Mesothelial cell of epicardium (in vitro differentiated cells): ENCODE measurements at regions not wholly inside any gene's neighbourhood (a gene's known extent, or its start where the extent isn't known, plus 50 kb on each side); places are given as distances from the start of the nearest gene placed in this dataset.

ENCODE experiments used
- DNase-seq, 2 experiments: peaks; one replicate each; pipeline ENCODE4 v3.0.0; 2021; ENCODE audit warnings: low spot score in 2 of 2; ENCODE audit not compliant: unreplicated experiment in 2 of 2
- H3K27ac Mint-ChIP-seq: 2 replicates; pipeline ENCODE4 v1.8.0; 2021; ENCODE audit warnings: mixed read lengths
- H3K27me3 Mint-ChIP-seq: 2 replicates; pipeline ENCODE4 v1.8.0; 2021; ENCODE audit warnings: low read depth, mixed read lengths
- H3K36me3 Mint-ChIP-seq: 2 replicates; pipeline ENCODE4 v1.8.0; 2021; ENCODE audit warnings: mixed read lengths
- H3K4me1 Mint-ChIP-seq: 2 replicates; pipeline ENCODE4 v1.8.0; 2021; ENCODE audit warnings: mixed read lengths
- H3K4me3 Mint-ChIP-seq: 2 replicates; pipeline ENCODE4 v1.8.0; 2021; ENCODE audit warnings: mild to moderate bottlenecking, moderate library complexity, mixed read lengths
- H3K9me3 Mint-ChIP-seq: 2 replicates; pipeline ENCODE4 v1.8.0; 2021; ENCODE audit warnings: mixed read lengths
- TF ChIP-seq, protein P1 (sequence below): fragments of 200-600 bp; sonication (generic); IDR thresholded peaks from one replicate; pipeline ENCODE4 v1.5.0; 2021; ENCODE audit warnings: antibody characterized with exemption; ENCODE audit not compliant: unreplicated experiment

GRCh38 chr18:44054514-44054913 lies 626.2 kb upstream of the SETBP1 start:
- Mint-ChIP-seq H3K9me3 (peaks cover 11% of the 10 kb centered on the region), H3K27ac (no peak overlapping the region), H3K27me3 (peaks cover 3% of the 10 kb centered on the region), H3K4me3 (no peak overlapping the region), H3K36me3 (no peaks in the 10 kb centered on the region), H3K4me1 (no peaks in the 10 kb centered on the region)
- TF ChIP-seq, protein P1, sequence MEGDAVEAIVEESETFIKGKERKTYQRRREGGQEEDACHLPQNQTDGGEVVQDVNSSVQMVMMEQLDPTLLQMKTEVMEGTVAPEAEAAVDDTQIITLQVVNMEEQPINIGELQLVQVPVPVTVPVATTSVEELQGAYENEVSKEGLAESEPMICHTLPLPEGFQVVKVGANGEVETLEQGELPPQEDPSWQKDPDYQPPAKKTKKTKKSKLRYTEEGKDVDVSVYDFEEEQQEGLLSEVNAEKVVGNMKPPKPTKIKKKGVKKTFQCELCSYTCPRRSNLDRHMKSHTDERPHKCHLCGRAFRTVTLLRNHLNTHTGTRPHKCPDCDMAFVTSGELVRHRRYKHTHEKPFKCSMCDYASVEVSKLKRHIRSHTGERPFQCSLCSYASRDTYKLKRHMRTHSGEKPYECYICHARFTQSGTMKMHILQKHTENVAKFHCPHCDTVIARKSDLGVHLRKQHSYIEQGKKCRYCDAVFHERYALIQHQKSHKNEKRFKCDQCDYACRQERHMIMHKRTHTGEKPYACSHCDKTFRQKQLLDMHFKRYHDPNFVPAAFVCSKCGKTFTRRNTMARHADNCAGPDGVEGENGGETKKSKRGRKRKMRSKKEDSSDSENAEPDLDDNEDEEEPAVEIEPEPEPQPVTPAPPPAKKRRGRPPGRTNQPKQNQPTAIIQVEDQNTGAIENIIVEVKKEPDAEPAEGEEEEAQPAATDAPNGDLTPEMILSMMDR: no peak
- DNase-seq: no peak

- H3K9me3 Mint-ChIP-seq: peaks cover 11% of the 10 kb centered on the region
- TF ChIP-seq, protein P1: no peak
- no peak overlapping the region for H3K27ac Mint-ChIP-seq
- no peak for DNase-seq
- H3K27me3 Mint-ChIP-seq: no peaks in the 10 kb centered on the region
- no peaks in the 10 kb centered on the region for H3K36me3 Mint-ChIP-seq
- H3K4me3 Mint-ChIP-seq: no peak overlapping the region
- H3K4me1 Mint-ChIP-seq: no peaks in the 10 kb centered on the region
Measured at GRCh38 chr18:44060197-44060596, 620.5 kb upstream of the SETBP1 start.

- Mint-ChIP-seq H3K4me3 (no peak overlapping the region), H3K36me3 (no peaks in the 10 kb centered on the region), H3K4me1 (peaks cover under 1% of the 10 kb centered on the region), H3K9me3 (peaks cover 11% of the 10 kb centered on the region), H3K27ac (no peak overlapping the region), H3K27me3 (no peaks in the 10 kb centered on the region)
- TF ChIP-seq, protein P1: no peak
- DNase-seq: no peak
Measured at GRCh38 chr18:44061438-44061837, 619.2 kb upstream of the SETBP1 start.

- Mint-ChIP-seq H3K4me1 (peaks cover 7% of the 10 kb centered on the region), H3K27ac (no peak overlapping the region), H3K4me3 (no peak overlapping the region), H3K9me3 (peaks cover 6% of the 10 kb centered on the region), H3K36me3 (no peaks in the 10 kb centered on the region), H3K27me3 (no peaks in the 10 kb centered on the region)
- no peak for DNase-seq
- TF ChIP-seq, protein P1: no peak
Measured at GRCh38 chr18:44062345-44062744, 618.3 kb upstream of the SETBP1 start.

DNA sequence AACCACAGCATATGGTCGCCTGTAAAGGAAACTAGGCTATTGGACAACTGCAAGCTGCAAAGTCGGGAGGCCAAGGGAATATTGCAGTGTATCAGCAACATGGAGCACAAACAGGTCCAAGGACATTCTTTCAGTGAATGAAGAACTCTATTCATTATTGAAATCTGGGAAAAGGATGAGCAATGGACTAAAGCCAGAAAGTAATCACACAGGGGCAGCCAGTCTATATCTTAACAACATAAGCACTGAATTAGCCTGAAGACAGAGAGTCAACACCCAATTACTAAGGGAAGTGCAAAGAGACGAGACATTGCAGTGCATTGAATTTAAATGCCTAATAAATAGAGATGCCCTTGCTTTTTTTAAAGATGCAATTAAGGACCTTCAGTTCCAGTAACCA lies 615.5 kb upstream of the SETBP1 start:
- H3K36me3 Mint-ChIP-seq: no peaks in the 10 kb centered on the region
- H3K4me1 Mint-ChIP-seq: peaks cover 7% of the 10 kb centered on the region
- DNase-seq: no peak
- H3K9me3 Mint-ChIP-seq: no peaks in the 10 kb centered on the region
- peaks cover 9% of the 10 kb centered on the region for H3K27me3 Mint-ChIP-seq
- H3K4me3 Mint-ChIP-seq: no peak overlapping the region
- no peak overlapping the region for H3K27ac Mint-ChIP-seq
- TF ChIP-seq, protein P1: no peak

GRCh38 chr18:44066541-44066940 lies 614.1 kb upstream of the SETBP1 start:
- DNase-seq: no peak
- no peaks in the 10 kb centered on the region for H3K36me3 Mint-ChIP-seq
- TF ChIP-seq, protein P1: no peak
- peaks cover 7% of the 10 kb centered on the region for H3K4me1 Mint-ChIP-seq
- H3K27me3 Mint-ChIP-seq: peaks cover 9% of the 10 kb centered on the region
- H3K27ac Mint-ChIP-seq: no peak overlapping the region
- no peak overlapping the region for H3K4me3 Mint-ChIP-seq
- no peaks in the 10 kb centered on the region for H3K9me3 Mint-ChIP-seq
